ENCODE measurements at regions not wholly inside any gene's neighbourhood (a gene's known extent, or its start where the extent isn't known, plus 50 kb on each side); places are given as distances from the start of the nearest gene placed in this dataset.

- no peak for TF ChIP-seq CTCF (IDR thresholded peaks at IDR 0.05; ENCODE audit: insufficient read depth, low read depth, low read length, missing control alignments)
- H3K4me3 ChIP-seq (ENCODE audit: low read depth, low read length): no peak overlapping the region
- DNase-seq (ENCODE audit: low read depth): no peak
Observed at GRCh38 chr18:28582724-28583123, 405.8 kb upstream of the CDH2 start.

GRCh38 chr18:28581521-28582071 lies 404.7 kb upstream of the CDH2 start:
- no peak for DNase-seq (ENCODE audit: low read depth)
- TF ChIP-seq CTCF (IDR thresholded peaks at IDR 0.05; ENCODE audit: insufficient read depth, low read depth, low read length, missing control alignments): no peak
- no peak overlapping the region for H3K4me3 ChIP-seq (ENCODE audit: low read depth, low read length)

GRCh38 chr18:28576941-28577340 lies 400.0 kb upstream of the CDH2 start:
- DNase-seq (ENCODE audit: low read depth): no peak
- H3K4me3 ChIP-seq (ENCODE audit: low read depth, low read length): no peak overlapping the region

GRCh38 chr18:28575123-28575522 lies 398.2 kb upstream of the CDH2 start:
- H3K4me3 ChIP-seq (ENCODE audit: low read depth, low read length): no peak overlapping the region
- no peak for DNase-seq (ENCODE audit: low read depth)
- no peak for TF ChIP-seq CTCF (IDR thresholded peaks at IDR 0.05; ENCODE audit: insufficient read depth, low read depth, low read length, missing control alignments)

More at GRCh38 chr18:28576941-28577340, 400.0 kb upstream of the CDH2 start:
- no peak for TF ChIP-seq CTCF (IDR thresholded peaks at IDR 0.05; ENCODE audit: insufficient read depth, low read depth, low read length, missing control alignments)

- H3K4me3 ChIP-seq (ENCODE audit: low read depth, low read length): no peak overlapping the region
- no peak for TF ChIP-seq CTCF (IDR thresholded peaks at IDR 0.05; ENCODE audit: insufficient read depth, low read depth, low read length, missing control alignments)
- no peak for DNase-seq (ENCODE audit: low read depth)
Observed at GRCh38 chr18:28574175-28574574, 397.2 kb upstream of the CDH2 start.

GRCh38 chr18:28571929-28572328 lies 395.0 kb upstream of the CDH2 start:
- H3K4me3 ChIP-seq (ENCODE audit: low read depth, low read length): no peak overlapping the region
- TF ChIP-seq CTCF (IDR thresholded peaks at IDR 0.05; ENCODE audit: insufficient read depth, low read depth, low read length, missing control alignments): no peak
- no peak for DNase-seq (ENCODE audit: low read depth)

- no peak for DNase-seq (ENCODE audit: low read depth)
- no peak overlapping the region for H3K4me3 ChIP-seq (ENCODE audit: low read depth, low read length)
- TF ChIP-seq CTCF (IDR thresholded peaks at IDR 0.05; ENCODE audit: insufficient read depth, low read depth, low read length, missing control alignments): no peak
Observed at GRCh38 chr18:28560331-28560730, 383.4 kb upstream of the CDH2 start.

All from GM12865 (cell line).